HG03280 (cell line): ENCODE measurements at regions not wholly inside any gene's neighbourhood (a gene's known extent, or its start where the extent isn't known, plus 50 kb on each side); places are given as distances from the start of the nearest gene placed in this dataset.

ENCODE experiments used
- ATAC-seq: cut with Tn5 transposase; IDR thresholded peaks from one replicate; pipeline ENCODE4 v1.9.1; 2021; ENCODE audit warnings: mild to moderate bottlenecking, moderate library complexity; ENCODE audit not compliant: unreplicated experiment

DNA sequence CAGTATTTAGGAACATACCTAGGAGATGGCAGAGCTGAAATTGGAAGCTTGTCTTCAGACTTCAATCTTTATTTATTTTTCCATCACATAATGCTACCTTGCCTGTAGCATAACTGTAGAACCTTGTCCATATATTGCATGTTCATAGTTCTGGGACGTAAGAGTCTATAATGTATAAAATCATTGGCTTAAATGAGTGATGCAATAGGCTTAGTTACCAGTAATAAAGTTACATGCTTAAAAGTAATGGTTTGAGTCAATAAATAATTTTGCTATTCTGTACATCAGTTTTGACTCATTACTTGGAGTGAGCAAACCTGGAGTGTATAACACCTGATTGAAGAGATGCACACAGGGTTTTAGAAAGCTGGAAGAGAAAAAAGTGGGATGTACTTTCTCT is 229.3 kb downstream of the CDCA7 start:
- no peak for ATAC-seq

DNA sequence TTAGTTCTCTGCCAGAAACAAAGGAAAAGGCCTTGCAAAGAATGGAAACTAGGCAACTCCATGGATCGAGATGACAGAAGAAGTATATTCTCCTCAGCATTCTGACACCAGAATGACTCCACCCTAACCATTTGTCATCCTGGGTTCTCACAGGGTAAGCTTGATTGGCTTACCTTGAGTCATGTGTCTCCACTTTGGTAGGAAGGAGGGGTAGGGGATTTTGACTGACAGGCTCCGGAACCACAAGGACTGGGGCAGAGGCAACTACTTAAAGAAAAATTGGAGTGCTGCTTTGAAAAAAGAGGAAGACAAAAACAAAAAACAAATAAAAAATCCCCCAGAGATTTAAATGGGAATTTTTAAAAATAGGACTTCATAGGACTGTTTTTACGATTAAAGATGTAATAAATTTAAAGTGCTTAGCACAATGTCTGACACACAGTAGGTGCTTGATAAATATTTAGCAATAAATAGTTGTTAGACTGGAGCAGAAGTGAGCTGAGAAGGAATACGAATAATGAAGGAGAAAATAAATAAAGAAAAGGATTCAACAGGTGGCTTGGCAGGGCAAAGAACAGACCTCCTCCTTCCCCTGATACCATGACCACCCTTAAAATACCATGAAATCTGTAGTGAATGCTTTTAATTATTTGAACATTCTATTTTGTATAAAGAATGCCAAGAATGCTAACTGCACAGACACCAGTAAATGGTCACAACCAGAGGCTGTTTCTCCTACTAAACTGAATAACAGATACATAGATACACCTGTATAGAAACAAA is 230.2 kb downstream of the CDCA7 start:
- no peak for ATAC-seq

DNA sequence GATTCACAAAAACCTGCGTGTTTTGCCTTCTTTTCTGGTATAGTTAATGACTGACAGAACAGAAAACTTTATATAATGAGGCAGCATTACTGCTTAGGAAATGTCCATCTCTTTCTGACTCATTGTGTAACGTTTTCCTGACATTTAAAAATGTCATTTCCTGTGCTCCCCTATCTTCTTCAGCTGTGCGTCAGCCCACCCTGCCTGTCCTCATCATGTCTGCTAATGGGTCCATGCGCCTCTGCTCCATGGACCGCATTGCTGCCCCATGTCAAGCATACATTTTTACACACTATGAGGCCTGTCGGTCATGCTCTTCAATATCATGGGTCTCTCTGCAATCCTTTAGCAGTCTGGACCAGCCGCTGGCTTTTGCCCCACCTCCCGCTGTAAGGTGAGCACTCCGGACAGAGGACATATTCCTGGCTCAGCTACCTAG is 234.3 kb downstream of the CDCA7 start:
- no peak for ATAC-seq

DNA sequence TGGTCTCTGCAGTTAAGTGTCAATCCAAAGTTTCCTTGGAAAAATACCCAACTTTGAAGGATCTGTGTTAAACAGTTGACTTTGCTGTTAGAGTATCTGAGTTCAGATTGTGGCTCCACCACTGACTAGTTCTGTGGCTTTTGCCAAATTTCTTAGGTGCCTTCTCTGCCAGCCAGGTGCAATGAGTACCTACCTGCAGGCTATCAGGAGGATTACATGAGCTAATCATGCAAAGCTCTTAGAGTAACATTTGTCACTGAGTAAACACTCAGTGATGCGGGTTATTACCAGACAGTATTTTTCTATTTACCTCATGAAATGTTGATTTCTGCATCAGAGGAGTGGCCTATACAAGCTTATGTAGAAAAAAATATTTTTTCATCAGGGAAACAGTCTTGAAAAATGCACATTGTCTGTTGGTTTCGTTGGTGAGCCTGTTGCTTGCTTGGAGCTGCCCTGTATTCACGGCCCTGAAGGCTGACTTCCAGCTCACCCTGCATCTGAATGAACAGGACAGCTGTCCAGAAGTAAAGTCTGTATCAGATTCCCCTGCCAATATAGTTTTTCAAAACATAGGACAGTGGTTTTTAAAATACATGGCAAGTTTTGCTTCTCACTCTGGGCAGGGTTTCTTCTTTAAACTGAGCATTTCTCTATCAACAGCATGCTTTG is 235.1 kb downstream of the CDCA7 start:
- no peak for ATAC-seq

DNA sequence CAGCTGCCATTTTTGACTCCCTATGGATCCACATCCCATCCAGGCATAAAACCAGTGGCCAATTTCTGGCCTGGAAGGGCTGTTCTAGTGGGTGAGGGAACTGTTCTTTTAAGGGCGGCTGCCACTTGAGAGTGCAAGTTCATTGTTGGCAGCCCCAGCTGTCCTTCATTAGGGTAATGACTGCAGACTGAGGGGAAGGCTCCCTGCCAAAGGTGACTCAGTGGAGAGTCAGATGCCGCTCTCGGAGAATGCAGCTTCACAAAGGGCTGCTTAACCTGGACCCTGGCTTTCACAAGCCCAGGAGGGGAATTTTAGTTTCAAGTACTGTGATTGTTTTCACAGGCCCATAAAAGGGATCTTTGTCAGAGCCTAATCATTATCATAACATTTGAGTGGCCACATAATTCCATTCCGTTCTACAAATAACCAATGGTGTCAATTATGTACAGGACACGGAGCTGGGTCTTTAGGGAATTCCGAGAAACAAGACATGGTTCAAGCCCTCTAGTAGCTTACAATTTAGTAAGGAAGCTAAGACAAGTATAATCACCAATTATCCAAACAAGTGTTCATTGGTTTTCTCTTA is 235.7 kb downstream of the CDCA7 start:
- no peak for ATAC-seq

DNA sequence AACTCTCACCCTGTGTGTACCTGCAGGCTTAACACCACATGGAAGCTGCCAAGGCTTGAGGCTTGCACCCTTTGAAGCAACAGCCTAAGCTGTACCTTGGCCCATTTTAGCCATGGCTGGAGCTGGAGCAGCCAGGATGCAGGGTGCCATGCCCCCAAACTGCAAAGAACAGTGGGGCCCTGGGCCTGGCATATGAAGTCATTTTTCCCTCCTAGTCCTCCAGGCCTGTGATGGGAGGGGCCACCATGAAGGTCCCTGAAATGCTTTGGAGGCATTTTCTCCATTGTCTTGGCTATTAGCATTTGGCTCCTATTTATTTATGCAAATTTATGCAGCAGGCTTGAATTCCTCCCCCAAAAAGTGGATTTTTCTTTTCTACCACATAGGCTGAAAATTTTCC is 238.4 kb downstream of the CDCA7 start:
- no peak for ATAC-seq

DNA sequence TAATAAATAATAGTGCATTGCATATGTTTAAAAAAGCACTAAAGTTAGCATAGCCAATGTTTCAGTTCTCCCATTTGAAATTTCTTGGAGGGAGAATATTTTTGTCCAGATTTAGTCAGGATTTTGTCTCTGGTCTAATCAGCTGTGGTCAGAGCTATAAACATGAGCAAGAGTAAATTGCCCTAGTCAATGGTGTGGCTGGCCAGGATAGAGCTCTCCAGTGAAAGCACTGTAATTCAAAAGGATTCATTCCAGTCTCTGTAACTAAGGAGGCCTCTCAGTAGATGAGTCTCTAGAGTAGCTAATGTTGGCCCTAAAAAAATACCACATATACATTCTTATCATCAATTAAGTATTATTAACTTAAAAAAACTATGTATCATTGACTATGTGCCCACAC is 241.6 kb downstream of the CDCA7 start:
- ATAC-seq: no peak

DNA sequence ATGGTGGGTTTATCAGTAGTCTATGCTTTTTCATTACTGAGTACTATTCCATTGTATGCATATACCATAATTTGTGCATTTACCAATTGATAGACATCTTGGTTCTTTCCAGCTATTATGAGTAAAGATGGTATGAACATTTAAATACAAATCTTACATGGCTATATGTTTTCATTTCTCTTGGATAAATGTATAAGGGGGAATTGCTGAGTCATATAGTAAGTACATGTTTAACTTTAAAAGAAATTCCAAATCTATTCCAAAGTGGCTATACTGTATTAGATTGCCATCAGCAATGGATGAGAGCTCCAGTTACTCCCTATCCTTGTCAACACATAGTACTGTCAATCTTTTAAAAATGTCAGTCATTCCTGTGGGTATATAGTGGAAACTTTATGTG is 243.9 kb downstream of the CDCA7 start:
- ATAC-seq: no peak

DNA sequence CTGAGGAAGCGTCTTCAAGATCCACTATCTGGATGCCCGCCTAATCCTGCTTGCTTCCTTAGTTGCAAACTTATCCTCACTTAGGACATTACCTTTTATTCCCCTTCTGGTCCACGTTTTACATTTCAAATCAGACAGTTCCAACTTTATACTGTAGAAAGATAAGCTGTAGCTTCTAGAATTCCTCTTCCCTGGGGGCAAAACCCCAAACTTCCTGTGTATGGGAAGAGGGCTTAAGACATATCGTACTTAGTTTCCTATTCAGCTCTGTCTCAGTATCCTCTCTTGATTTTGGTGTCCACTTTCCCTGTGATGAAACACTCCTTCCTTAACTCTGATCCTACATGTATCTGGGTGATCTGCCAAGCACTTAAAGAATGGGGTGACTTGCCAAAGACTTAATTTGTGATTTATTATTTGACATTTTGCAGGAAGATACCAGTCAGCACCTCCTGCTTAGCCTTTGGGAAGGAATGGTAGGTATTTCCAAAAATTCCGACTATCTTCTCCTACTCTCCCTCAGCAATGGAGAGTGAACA is 245.2 kb downstream of the CDCA7 start:
- ATAC-seq: no peak

DNA sequence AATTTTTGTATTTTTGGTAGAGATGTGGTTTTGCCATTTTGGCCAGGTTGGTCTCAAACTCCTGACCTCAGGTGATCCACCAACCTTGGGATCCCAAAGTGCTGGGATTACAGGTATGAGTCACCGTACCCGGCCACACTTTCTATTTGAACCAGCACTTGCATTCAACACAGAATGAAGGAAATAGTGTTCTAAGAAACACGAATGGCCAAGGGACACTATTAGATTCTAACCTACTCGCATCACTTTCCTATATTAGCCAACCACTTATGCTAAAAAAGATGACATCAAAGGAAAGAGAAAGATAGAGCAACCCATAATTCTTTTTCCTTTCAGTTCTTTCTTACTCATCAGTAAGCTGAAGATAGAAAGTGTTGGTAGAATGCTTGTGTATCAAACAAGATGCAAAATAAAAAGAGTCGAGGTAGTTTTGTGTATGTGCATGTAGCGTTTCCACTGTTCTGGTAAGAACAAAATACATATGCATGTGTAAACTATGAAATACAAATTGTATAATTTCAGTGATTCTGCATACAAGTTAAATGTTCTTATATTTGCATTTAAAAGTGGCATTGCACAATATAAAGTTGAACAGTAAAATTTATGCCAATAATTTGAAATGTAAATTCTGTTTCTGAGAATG is 247.6 kb downstream of the CDCA7 start:
- ATAC-seq: no peak

DNA sequence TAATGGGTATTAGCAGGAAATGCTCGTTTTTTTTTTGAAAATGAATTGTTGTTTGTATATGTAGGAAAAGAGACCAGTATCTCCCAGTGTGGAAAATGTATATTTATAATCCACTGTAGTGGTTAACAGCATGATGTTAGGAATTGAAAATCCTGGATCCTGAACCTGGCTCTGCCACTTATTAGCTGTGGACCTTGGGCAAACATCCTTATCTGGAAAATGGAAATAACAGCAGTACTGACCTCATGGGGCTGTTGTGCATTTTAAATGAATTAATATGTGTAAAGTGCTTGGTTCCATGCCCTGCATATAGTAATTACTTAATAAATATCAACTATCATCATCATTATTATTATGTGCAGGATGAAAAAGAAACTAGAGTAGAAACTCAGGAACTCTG is 251.3 kb downstream of the CDCA7 start:
- no peak for ATAC-seq

DNA sequence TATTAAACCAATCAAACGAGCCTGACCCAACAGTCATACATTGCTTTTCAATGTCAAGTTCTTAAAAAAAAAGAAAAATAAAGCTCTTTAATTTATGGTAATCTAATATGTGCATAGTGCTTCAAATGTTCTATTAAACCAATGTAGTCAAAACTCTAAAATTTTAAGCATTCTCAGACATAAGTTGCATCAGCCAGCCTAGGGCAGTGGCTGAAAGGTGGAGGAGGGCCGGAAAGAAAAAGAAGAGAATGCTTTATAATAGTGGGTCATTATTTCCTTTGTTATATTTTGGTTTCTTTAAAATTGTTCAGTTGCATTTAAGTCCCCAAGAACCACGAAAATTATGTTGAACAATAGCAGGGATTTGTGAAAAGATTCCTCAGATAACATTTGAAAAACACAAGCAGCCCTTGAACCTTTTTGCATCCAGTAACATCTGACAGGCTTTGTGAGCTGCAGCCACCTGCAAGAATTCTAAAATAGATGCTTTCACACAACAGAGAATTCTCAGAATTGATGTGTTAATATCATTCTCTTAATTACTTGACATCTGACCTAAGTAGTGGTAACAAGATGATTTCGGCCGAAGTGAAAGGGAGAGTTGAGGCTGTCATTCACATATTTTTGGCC is 252.1 kb downstream of the CDCA7 start:
- no peak for ATAC-seq

DNA sequence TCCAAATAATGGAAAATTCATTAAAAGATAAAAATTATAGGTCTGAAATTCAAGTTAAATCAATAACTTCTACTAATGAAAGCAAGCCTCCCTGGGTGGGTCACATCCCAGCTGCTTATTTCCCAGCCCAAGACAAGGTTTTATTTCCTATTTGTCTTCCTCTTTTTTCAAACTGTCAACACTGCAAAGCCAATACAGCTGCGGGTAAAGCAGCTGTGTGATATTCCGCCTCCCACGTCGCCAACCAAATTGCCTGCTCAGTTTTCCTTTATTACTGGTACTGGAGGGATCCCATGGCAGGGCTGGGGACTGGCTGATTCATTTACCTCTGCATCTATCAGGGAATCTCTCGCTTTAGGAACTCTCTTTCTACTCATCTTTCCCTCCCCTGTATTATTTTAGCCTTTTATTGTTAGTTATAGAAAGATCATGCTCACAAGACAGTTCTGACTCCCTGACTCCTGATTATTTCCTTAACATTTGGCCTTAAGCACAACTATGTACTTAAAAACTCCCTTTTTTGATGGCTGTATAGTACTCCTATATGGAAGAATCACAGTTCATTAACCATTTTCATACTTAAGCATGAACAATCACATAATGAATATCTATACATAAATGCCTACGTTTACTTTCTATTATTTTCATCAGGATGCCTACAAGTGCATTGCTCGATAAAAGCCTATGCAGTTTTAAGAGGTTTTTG is 253.1 kb downstream of the CDCA7 start:
- ATAC-seq: no peak

DNA sequence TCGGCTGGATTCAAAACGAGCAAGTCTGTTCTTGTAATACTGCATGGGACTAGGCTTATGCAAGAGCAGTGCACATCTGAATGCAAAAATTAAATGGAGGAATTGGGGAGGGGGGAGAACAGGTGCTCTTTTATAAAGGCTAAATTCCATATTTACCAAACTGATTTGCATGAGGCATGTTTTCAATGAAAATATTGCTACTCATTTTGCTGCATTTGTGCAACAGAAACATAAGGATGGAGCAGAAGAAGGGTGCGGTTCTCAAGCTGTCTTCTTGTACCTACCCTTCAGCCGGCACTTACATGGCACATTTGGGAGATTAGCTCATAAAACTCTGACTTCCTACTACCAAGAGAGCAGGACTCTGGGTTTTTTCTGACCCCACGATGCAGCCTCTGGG is 256.4 kb downstream of the CDCA7 start:
- ATAC-seq: no peak

DNA sequence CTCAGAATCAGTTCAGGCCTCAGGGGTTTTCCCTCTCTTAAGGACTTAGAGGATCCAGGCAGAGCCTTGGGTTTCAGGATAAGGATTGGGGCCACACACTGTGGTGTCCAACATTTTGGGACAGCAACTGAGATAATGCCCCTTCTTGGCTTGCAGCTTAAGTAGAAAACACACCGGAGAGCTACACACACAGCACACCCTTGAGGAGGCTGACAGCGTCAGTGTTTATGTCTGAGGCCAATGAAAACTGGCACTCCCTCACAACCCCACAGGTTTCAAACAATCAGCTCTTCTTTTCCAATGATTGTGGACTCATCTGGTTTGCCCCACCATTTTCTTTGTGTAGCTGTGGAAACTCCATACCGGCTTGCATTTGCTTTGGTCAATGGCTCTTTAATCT is 257.7 kb downstream of the CDCA7 start:
- no peak for ATAC-seq

DNA sequence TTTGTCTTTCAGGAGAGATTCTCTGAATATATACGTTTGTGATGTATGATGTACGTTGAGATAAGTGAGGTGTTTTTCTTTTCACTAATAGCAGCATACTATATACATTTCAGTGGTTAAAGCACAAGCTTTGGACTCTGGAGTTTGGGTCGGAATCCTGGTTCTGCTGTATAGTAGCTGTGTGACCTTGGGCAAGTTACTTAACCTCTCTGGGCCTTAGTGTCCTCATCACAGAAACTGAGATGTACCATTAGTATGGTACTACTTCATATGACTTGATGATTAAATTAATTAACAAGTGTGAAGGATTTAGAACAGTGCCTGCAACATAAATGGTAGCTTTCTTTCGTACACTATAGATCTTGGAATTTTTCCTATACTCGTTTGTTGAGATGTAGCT is 258.7 kb downstream of the CDCA7 start:
- no peak for ATAC-seq

DNA sequence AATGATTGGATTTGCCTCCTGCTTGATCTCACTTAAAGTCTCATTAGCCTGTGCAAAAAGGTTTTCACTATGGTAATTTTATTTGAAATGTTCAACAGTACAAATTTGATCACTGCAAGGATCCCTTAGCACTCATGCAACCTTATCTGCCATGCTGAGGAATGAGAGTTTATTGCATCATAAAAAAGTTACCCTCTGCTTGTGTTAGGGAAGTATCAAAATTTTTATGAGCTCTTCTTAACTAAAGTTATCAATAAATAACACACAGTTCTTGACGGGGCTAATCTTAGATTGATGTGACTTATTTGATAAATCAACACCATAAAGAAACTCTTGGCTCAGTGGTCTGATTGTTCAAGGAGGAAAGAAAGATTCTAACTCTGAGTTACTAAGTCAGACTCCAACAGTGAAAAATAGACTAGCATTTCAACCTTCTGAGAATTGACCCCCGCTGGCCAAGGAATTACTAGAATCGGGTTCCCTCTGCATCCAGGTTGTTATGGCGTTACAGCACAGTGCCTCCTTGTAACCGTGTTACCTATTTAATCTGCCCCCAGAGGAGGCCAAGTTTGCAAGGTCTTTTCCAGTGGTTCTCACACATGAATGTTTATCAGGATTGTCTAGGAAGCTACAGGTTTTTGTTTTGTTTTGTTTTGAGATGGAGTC is 259.7 kb downstream of the CDCA7 start:
- no peak for ATAC-seq

DNA sequence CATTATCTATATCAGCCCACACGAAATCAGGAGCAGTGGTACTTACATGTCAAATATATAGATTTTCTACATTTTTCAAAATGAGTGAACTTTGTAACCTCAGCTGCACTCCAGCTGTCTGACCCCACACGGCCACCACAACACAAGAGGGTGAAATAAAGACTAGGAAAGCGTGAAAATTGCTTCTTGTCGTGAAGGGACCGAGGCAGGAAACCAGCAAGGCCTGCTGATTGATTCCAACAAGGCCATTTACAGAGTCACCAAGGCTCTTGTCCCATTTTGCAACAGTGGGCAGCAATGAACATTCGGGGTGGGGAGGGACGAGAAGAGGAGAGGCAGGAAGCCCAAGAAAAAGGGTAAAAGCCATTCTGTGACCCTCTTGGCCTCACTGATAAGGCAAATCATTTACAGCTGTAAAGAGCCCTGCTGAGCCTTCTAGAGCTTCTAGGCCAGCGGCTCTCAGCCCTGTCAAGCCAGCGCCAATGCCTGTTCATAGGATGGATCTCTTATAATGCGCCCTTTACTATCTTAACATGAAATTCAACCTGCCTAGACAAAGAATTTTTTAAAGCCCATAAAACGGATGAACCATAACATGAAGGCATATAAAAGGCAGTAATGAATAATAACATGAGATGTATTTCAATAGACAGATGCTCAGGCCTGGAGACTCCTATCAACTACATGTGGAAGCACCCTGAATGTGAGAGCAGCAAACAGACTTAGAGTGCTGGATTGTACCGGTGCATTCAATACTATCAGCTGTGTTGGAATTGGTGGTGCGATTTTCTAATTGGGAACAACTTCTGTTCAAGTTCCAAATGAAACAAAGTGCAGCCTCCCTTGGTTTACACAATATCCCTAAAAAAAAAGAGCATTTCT is 269.0 kb downstream of the CDCA7 start:
- ATAC-seq: no peak

DNA sequence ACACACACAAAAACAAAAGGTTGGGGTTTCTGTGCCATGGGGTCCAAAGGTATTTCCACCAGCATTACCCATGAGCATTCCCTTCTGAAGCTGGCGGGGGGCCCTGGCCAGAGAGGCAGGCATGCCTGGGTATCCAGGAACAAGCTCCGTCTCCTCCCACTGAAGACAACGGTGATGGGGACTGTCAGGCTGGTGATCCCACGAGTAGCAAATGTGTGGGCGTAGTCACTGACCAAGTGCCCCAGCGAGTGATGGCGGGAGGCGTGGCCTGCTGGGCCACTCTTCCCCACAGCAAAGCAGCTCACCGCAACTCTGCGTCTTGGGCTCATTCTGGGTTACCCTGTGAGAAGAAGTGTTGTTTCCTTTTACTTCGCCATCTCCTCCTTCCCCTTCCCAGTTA is 270.6 kb downstream of the CDCA7 start:
- ATAC-seq: no peak
